ENCODE measurements at regions not wholly inside any gene's neighbourhood (a gene's known extent, or its start where the extent isn't known, plus 50 kb on each side); places are given as distances from the start of the nearest gene placed in this dataset.

- Histone ChIP-seq H3K4me3 (ENCODE audit: low read depth in 1 of 2, low read length in 1 of 2) (no peak overlapping the region), H3K9me3 (peaks cover 4% of the 10 kb centered on the region), H3K4me1 (ENCODE audit: control insufficient read depth in 1 of 2, insufficient read depth in 1 of 2, low read depth in 1 of 2, low read length in 1 of 2) (no peaks in the 10 kb centered on the region), H3K36me3 (no peaks in the 10 kb centered on the region), H3K27ac (no peak overlapping the region), H3K27me3 (no peaks in the 10 kb centered on the region)
- TF ChIP-seq CTCF (IDR thresholded peaks at IDR 0.05), result no peak
These were observed 119.4 kb upstream of the PTCH1 start for GRCh38 chr9:95635986-95636671.

GRCh38 chr9:95634536-95634935 lies 117.8 kb upstream of the PTCH1 start:
- Histone ChIP-seq H3K4me1 (ENCODE audit: control insufficient read depth in 1 of 2, insufficient read depth in 1 of 2, low read depth in 1 of 2, low read length in 1 of 2) (no peaks in the 10 kb centered on the region), H3K36me3 (no peaks in the 10 kb centered on the region), H3K27me3 (no peaks in the 10 kb centered on the region), H3K4me3 (ENCODE audit: low read depth in 1 of 2, low read length in 1 of 2) (no peak overlapping the region), H3K9me3 (peaks cover 4% of the 10 kb centered on the region), H3K27ac (no peak overlapping the region)
- TF ChIP-seq CTCF (IDR thresholded peaks at IDR 0.05), result no peak

- no peak for TF ChIP-seq CTCF (IDR thresholded peaks at IDR 0.05)
- Histone ChIP-seq H3K36me3 (no peaks in the 10 kb centered on the region), H3K27me3 (no peaks in the 10 kb centered on the region), H3K9me3 (peaks cover 4% of the 10 kb centered on the region), H3K4me3 (ENCODE audit: low read depth in 1 of 2, low read length in 1 of 2) (no peak overlapping the region), H3K27ac (no peak overlapping the region), H3K4me1 (ENCODE audit: control insufficient read depth in 1 of 2, insufficient read depth in 1 of 2, low read depth in 1 of 2, low read length in 1 of 2) (no peaks in the 10 kb centered on the region)
These were observed 117.3 kb upstream of the PTCH1 start for GRCh38 chr9:95634114-95634513.

GRCh38 chr9:95629585-95629984 lies 112.8 kb upstream of the PTCH1 start:
- no peak overlapping the region for H3K4me3 ChIP-seq (ENCODE audit: low read depth in 1 of 2, low read length in 1 of 2)
- no peaks in the 10 kb centered on the region for H3K36me3 ChIP-seq
- TF ChIP-seq CTCF (IDR thresholded peaks at IDR 0.05), result no peak
- H3K4me1 ChIP-seq (ENCODE audit: control insufficient read depth in 1 of 2, insufficient read depth in 1 of 2, low read depth in 1 of 2, low read length in 1 of 2), result no peaks in the 10 kb centered on the region
- no peaks in the 10 kb centered on the region for H3K27me3 ChIP-seq
- no peak overlapping the region for H3K27ac ChIP-seq
- H3K9me3 ChIP-seq, result no peaks in the 10 kb centered on the region

GRCh38 chr9:95627802-95628201 lies 111.0 kb upstream of the PTCH1 start:
- no peak overlapping the region for H3K4me3 ChIP-seq (ENCODE audit: low read depth in 1 of 2, low read length in 1 of 2)
- no peaks in the 10 kb centered on the region for H3K4me1 ChIP-seq (ENCODE audit: control insufficient read depth in 1 of 2, insufficient read depth in 1 of 2, low read depth in 1 of 2, low read length in 1 of 2)
- H3K9me3 ChIP-seq, result no peaks in the 10 kb centered on the region
- TF ChIP-seq CTCF (IDR thresholded peaks at IDR 0.05), result no peak
- H3K27ac ChIP-seq, result no peak overlapping the region
- H3K36me3 ChIP-seq, result no peaks in the 10 kb centered on the region
- H3K27me3 ChIP-seq, result no peaks in the 10 kb centered on the region
